ENCODE measurements at regions not wholly inside any gene's neighbourhood (a gene's known extent, or its start where the extent isn't known, plus 50 kb on each side); places are given as distances from the start of the nearest gene placed in this dataset.

DNA sequence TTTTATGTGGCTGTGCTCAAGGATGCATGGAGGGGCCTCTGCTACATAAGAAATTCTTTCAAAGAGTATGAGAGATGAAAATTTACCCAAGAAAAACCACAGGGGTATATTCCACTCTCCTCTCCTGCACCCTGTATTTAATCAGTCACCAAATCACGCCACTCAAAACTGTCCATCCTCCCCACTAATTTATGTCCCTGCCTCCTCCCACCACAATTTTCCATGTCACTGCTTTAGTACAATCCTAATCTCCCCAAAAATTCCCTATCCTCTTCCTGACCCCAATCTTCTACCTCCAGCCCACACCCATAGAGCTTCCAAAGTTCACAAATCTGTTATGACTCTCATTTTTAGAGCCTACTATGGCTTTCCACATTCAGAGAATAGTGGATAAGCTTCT, 125.2 kb upstream of the CDH6 start:
- H3K9me3 Mint-ChIP-seq: peaks cover 2 to 3% of the 10 kb centered on the region in 2 experiments; a peak in 3 of 5 replicates
- no peak overlapping the region for H3K23ac ChIP-seq (ENCODE audit: insufficient read length, low read depth, low read length)
- no peak overlapping the region for H3K4me3 Mint-ChIP-seq
- H2AFZ ChIP-seq (ENCODE audit: low read length): no peak overlapping the region
- H3K27ac Mint-ChIP-seq: no peak overlapping the region
- no peaks in the 10 kb centered on the region for H3K36me3 Mint-ChIP-seq (ENCODE audit: insufficient read depth in 1 of 3, low read depth in 3 of 3)
- no peak overlapping the region for H2BK15ac ChIP-seq (ENCODE audit: low read depth, low read length)
- no peaks in the 10 kb centered on the region for H3K23me2 ChIP-seq (ENCODE audit: insufficient read length, low read depth, low read length, poor library complexity, severe bottlenecking)
- WGBS (ENCODE audit: extremely low coverage, insufficient read length, low lambda C conversion rate): no CpG with 5 or more reads among the region's 1 CpG
- no peak overlapping the region for H3K18ac ChIP-seq (ENCODE audit: insufficient read length, low read depth, low read length)
- no peak overlapping the region for H2BK5ac ChIP-seq (ENCODE audit: insufficient read length, low read length)
- no peak overlapping the region for H2AK5ac ChIP-seq (ENCODE audit: insufficient read length, low read length)
- no peak overlapping the region for H2BK12ac ChIP-seq (ENCODE audit: insufficient read length, low read depth, low read length)
- no peak overlapping the region for H3K4ac ChIP-seq (ENCODE audit: low read depth, low read length)
- H4K91ac ChIP-seq (ENCODE audit: insufficient read length, low read depth, low read length): no peak overlapping the region
- no peaks in the 10 kb centered on the region for H3K9me3 ChIP-seq (ENCODE audit: control insufficient read depth, low read depth, low read length)
- no peak overlapping the region for H3K9ac ChIP-seq (ENCODE audit: extremely low read depth, insufficient read length, low read length)
- H3K27ac ChIP-seq (ENCODE audit: insufficient read length, low read depth, low read length): no peak overlapping the region
- no peak overlapping the region for H4K5ac ChIP-seq (ENCODE audit: insufficient read length, low read depth, low read length)
- H3K79me2 ChIP-seq (ENCODE audit: insufficient read depth, low read length): no peaks in the 10 kb centered on the region
- H4K20me1 ChIP-seq (ENCODE audit: control insufficient read depth, insufficient read depth, insufficient read length): no peaks in the 10 kb centered on the region
- H3K4me1 ChIP-seq (ENCODE audit: insufficient read depth, low read length): no peaks in the 10 kb centered on the region
- H3K56ac ChIP-seq (ENCODE audit: insufficient read length, low read depth, low read length): no peak overlapping the region
- H3K27me3 ChIP-seq (ENCODE audit: insufficient read depth, low read length): no peaks in the 10 kb centered on the region
- H3K4me1 Mint-ChIP-seq: 0 out of 4 replicates have a peak, but pooled peaks cover 0 to under 1% of the 10 kb centered on the region in 2 experiments
- H2BK20ac ChIP-seq (ENCODE audit: low read depth, low read length, poor library complexity, severe bottlenecking): no peak overlapping the region
- TF ChIP-seq, protein P1, sequence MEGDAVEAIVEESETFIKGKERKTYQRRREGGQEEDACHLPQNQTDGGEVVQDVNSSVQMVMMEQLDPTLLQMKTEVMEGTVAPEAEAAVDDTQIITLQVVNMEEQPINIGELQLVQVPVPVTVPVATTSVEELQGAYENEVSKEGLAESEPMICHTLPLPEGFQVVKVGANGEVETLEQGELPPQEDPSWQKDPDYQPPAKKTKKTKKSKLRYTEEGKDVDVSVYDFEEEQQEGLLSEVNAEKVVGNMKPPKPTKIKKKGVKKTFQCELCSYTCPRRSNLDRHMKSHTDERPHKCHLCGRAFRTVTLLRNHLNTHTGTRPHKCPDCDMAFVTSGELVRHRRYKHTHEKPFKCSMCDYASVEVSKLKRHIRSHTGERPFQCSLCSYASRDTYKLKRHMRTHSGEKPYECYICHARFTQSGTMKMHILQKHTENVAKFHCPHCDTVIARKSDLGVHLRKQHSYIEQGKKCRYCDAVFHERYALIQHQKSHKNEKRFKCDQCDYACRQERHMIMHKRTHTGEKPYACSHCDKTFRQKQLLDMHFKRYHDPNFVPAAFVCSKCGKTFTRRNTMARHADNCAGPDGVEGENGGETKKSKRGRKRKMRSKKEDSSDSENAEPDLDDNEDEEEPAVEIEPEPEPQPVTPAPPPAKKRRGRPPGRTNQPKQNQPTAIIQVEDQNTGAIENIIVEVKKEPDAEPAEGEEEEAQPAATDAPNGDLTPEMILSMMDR (conservative IDR thresholded peaks at IDR 0.05): no peak
- DNase-seq: no peak
- H3T11ph ChIP-seq (ENCODE audit: low read length): no peak overlapping the region
- H3K4me2 ChIP-seq (ENCODE audit: insufficient read depth, insufficient read length, low read length): no peak overlapping the region
- no peak overlapping the region for H2BK120ac ChIP-seq (ENCODE audit: low read depth, low read length, poor library complexity, severe bottlenecking)
- H4K8ac ChIP-seq (replicated peaks; ENCODE audit: insufficient read length, low read depth, low read length): no peak overlapping the region
- no peaks in the 10 kb centered on the region for H3K27me3 Mint-ChIP-seq (ENCODE audit: low read depth)
- H3K14ac ChIP-seq (ENCODE audit: insufficient read depth, low read length): no peak overlapping the region
- H3K79me1 ChIP-seq (ENCODE audit: insufficient read depth, low read depth, low read length, poor library complexity, severe bottlenecking): no peaks in the 10 kb centered on the region

All from H9 (cell line).